C4-2B (cell line): ENCODE measurements at regions not wholly inside any gene's neighbourhood (a gene's known extent, or its start where the extent isn't known, plus 50 kb on each side); places are given as distances from the start of the nearest gene placed in this dataset.

Experiments
- H3K27ac ChIP-seq: fragments of 450-650 bp; 2 replicates; pipeline ENCODE4 v1.5.1; 2017
- CTCF ChIP-seq: fragments of 450-650 bp; conservative IDR thresholded peaks from 2 replicates; pipeline ENCODE4 v1.5.1; 2017; ENCODE audit warnings: mild to moderate bottlenecking
- ZFX ChIP-seq: fragments of 450-650 bp; IDR thresholded peaks from 2 replicates; pipeline ENCODE4 v1.6.1; 2017

GRCh38 chr6:105458551-105458950 lies 55.7 kb upstream of the PREP start:
- no peak for TF ChIP-seq CTCF
- no peak for TF ChIP-seq ZFX
- H3K27ac ChIP-seq, result no peak overlapping the region

GRCh38 chr6:105458084-105458483 lies 55.2 kb upstream of the PREP start:
- no peak for TF ChIP-seq ZFX
- no peak for TF ChIP-seq CTCF
- no peak overlapping the region for H3K27ac ChIP-seq

GRCh38 chr6:105453968-105454367 lies 51.1 kb upstream of the PREP start:
- no peak for TF ChIP-seq CTCF
- no peak for TF ChIP-seq ZFX
- H3K27ac ChIP-seq, result no peak overlapping the region

- H3K27ac ChIP-seq, result no peak overlapping the region
- TF ChIP-seq CTCF, result no peak
- no peak for TF ChIP-seq ZFX
These were observed 50.3 kb upstream of the PREP start for GRCh38 chr6:105452924-105453756.
